Left renal cortex interstitium (tissue), 4 donors: ENCODE measurements at regions not wholly inside any gene's neighbourhood (a gene's known extent, or its start where the extent isn't known, plus 50 kb on each side); places are given as distances from the start of the nearest gene placed in this dataset.
"Not testable (repeated sequence)": the region's sequence is repeated elsewhere in the genome, so short reads cannot be mapped to it uniquely, and the experiment has no call there.

ENCODE experiments used
- DNase-seq, 4 donors: peaks; one replicate each; pipeline ENCODE4 v3.0.0-alpha.2; 2013; ENCODE audit warnings: low read depth in 4 of 4, low spot score in 2 of 4, missing footprints in 1 of 4

- no peak for DNase-seq
Measured at GRCh38 chr20:57786304-57786932, 76.6 kb upstream of the PMEPA1 start.

GRCh38 chr20:57785720-57786119 is 75.9 kb upstream of the PMEPA1 start:
- DNase-seq = no peak

GRCh38 chr20:57785061-57785460 is 75.2 kb upstream of the PMEPA1 start:
- no peak for DNase-seq

- DNase-seq = no peak
Measured at GRCh38 chr20:57783956-57784837, 74.4 kb upstream of the PMEPA1 start.

- no peak for DNase-seq
Measured at GRCh38 chr20:57783196-57783595, 73.4 kb upstream of the PMEPA1 start.

- no peak for DNase-seq
Measured at GRCh38 chr20:57782631-57783041, 72.8 kb upstream of the PMEPA1 start.

- DNase-seq = no peak
Measured at GRCh38 chr20:57781901-57782300, 72.1 kb upstream of the PMEPA1 start.

GRCh38 chr20:57780906-57781305 is 71.1 kb upstream of the PMEPA1 start:
- no peak for DNase-seq

- no peak for DNase-seq
Measured at GRCh38 chr20:57780398-57780797, 70.6 kb upstream of the PMEPA1 start.

- no peak for DNase-seq
Measured at GRCh38 chr20:57779401-57780003, 69.7 kb upstream of the PMEPA1 start.

GRCh38 chr20:57777911-57778310 is 68.1 kb upstream of the PMEPA1 start:
- no peak for DNase-seq

- no peak for DNase-seq
Measured at GRCh38 chr20:57774951-57775350, 65.1 kb upstream of the PMEPA1 start.

GRCh38 chr20:57774111-57774880 is 64.5 kb upstream of the PMEPA1 start:
- no peak for DNase-seq

GRCh38 chr20:57773059-57773815 is 63.4 kb upstream of the PMEPA1 start:
- no peak for DNase-seq

- DNase-seq = no peak
Measured at GRCh38 chr20:57772349-57772964, 62.6 kb upstream of the PMEPA1 start.

- DNase-seq = no peak
Measured at GRCh38 chr20:57770852-57771720, 61.3 kb upstream of the PMEPA1 start.

GRCh38 chr20:57770401-57770800 is 60.6 kb upstream of the PMEPA1 start:
- DNase-seq = not testable (repeated sequence)

GRCh38 chr20:57769756-57770155 is 59.9 kb upstream of the PMEPA1 start:
- no peak for DNase-seq

- DNase-seq = no peak
Measured at GRCh38 chr20:57768519-57768918, 58.7 kb upstream of the PMEPA1 start.
